Neural progenitor cell (in vitro differentiated cells): ENCODE measurements at regions not wholly inside any gene's neighbourhood (a gene's known extent, or its start where the extent isn't known, plus 50 kb on each side); places are given as distances from the start of the nearest gene placed in this dataset.

Source experiments
- DNase-seq: peaks from one replicate; pipeline ENCODE4 v3.0.0-alpha.2; 2016; ENCODE audit warnings: low spot score
- H2AFZ ChIP-seq: fragments of 200-600 bp; sonication (generic); replicated peaks from 2 replicates; pipeline ENCODE4 v1.6.1; 2016; ENCODE audit warnings: antibody characterized with exemption
- H3F3A ChIP-seq: fragments of 200-600 bp; sonication (generic); 2 replicates; pipeline ENCODE4 v1.6.1; 2016; ENCODE audit warnings: antibody characterized with exemption, low read depth
- H3K27ac ChIP-seq: fragments of 200-600 bp; sonication (generic); 2 replicates; pipeline ENCODE4 v1.5.1; 2016; ENCODE audit warnings: mild to moderate bottlenecking
- H3K27me3 ChIP-seq: fragments of 200-600 bp; sonication (generic); 2 replicates; pipeline ENCODE4 v1.6.1; 2016; ENCODE audit warnings: mild to moderate bottlenecking, moderate library complexity
- H3K36me3 ChIP-seq: fragments of 200-600 bp; sonication (generic); 2 replicates; pipeline ENCODE4 v1.5.1; 2016
- H3K4me1 ChIP-seq: fragments of 200-600 bp; sonication (generic); 2 replicates; pipeline ENCODE4 v1.6.1; 2016; ENCODE audit warnings: mixed run types
- H3K4me2 ChIP-seq: fragments of 200-600 bp; sonication (generic); 2 replicates; pipeline ENCODE4 v1.6.1; 2016
- H3K4me3 ChIP-seq: fragments of 200-600 bp; sonication (generic); 2 replicates; pipeline ENCODE4 v1.5.1; 2016
- H3K79me2 ChIP-seq: fragments of 200-600 bp; sonication (generic); 2 replicates; pipeline ENCODE4 v1.6.1; 2016; ENCODE audit warnings: low read depth
- H3K9ac ChIP-seq: fragments of 200-600 bp; sonication (generic); 2 replicates; pipeline ENCODE4 v1.6.1; 2016
- H3K9me3 ChIP-seq: fragments of 200-600 bp; sonication (generic); 2 replicates; pipeline ENCODE4 v1.5.1; 2016; ENCODE audit warnings: low read depth
- H4K20me1 ChIP-seq: fragments of 200-600 bp; sonication (generic); 2 replicates; pipeline ENCODE4 v1.6.1; 2016; ENCODE audit warnings: low read depth
- H3K27ac Mint-ChIP-seq: 3 replicates; pipeline ENCODE4 v1.8.0; 2021; ENCODE audit warnings: mixed read lengths
- H3K27me3 Mint-ChIP-seq: 2 replicates; pipeline ENCODE4 v1.8.0; 2022; ENCODE audit warnings: low read depth, mild to moderate bottlenecking, inconsistent platforms, moderate library complexity, mixed read lengths; ENCODE audit not compliant: insufficient read depth
- H3K36me3 Mint-ChIP-seq: 3 replicates; pipeline ENCODE4 v1.8.0; 2021; ENCODE audit warnings: mixed read lengths
- H3K4me1 Mint-ChIP-seq: 3 replicates; pipeline ENCODE4 v1.8.0; 2021; ENCODE audit warnings: mixed read lengths
- H3K4me3 Mint-ChIP-seq: 3 replicates; pipeline ENCODE4 v1.8.0; 2021; ENCODE audit warnings: mild to moderate bottlenecking, moderate library complexity, mixed read lengths
- H3K9me3 Mint-ChIP-seq: 3 replicates; pipeline ENCODE4 v1.8.0; 2020; ENCODE audit warnings: mixed read lengths
- CTCF ChIP-seq: fragments of 200-600 bp; sonication (generic); IDR thresholded peaks from 2 replicates; pipeline ENCODE4 v1.5.1; 2017; ENCODE audit warnings: antibody characterized with exemption, mild to moderate bottlenecking
- EZH2 ChIP-seq: fragments of 200-600 bp; sonication (generic); IDR thresholded peaks from 2 replicates; pipeline ENCODE4 v1.6.1; 2017; ENCODE audit warnings: antibody characterized with exemption, mild to moderate bottlenecking, moderate library complexity
- EZH2phosphoT487 ChIP-seq: fragments of 200-600 bp; sonication (generic); IDR thresholded peaks from 2 replicates; pipeline ENCODE4 v1.6.1; 2017; ENCODE audit warnings: antibody characterized with exemption

DNA sequence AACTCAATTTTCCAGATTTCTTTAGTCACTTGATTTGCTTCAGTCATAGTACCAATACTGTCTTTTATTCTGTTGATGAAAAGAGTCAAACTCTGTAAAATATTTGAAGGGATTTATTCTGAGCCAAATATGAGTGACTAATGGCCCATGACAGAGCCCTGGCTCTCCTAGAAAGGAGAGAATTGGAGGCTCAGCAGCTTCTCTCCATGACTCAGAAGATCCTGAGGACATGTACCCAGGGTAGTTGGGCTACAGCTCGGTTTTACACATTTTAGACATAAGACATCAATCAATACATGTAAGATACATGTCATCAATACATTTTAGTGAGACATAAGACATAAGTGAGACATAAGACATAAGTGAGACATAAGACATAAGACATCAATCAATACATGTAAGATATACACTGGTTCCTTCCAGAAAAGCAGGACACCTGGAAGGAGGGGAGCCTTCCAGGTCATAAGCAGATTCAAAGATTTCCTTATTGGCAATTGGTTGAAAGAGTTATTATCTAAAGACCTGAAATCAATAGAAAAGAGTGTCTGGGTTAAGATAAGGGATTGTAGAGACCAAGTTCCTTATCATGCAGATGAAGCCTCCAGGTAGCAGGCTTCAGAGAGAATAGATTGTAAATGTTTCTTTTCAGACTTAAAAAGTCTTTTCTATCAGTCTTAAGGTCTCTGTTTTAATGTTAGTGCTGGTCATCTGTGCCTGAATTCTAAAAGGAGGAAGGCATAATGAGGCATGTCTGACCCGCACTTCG, 179.8 kb upstream of the RFC3 start:
- TF ChIP-seq EZH2 (no peak), CTCF (no peak), EZH2phosphoT487 (no peak)
- H3K27ac ChIP-seq, result no peak overlapping the region
- H3K9me3 Mint-ChIP-seq, result no peaks in the 10 kb centered on the region
- H3K9ac ChIP-seq, result no peak overlapping the region
- no peak overlapping the region for H3K27ac Mint-ChIP-seq
- H3F3A ChIP-seq, result no peaks in the 10 kb centered on the region
- peaks cover under 1% of the 10 kb centered on the region for H3K27me3 Mint-ChIP-seq
- H4K20me1 ChIP-seq, result no peaks in the 10 kb centered on the region
- H3K4me2 ChIP-seq, result no peak overlapping the region
- H3K27me3 ChIP-seq, result no peaks in the 10 kb centered on the region
- H3K4me3 Mint-ChIP-seq, result no peak overlapping the region
- no peak overlapping the region for H2AFZ ChIP-seq
- H3K4me3 ChIP-seq, result no peak overlapping the region
- no peaks in the 10 kb centered on the region for H3K79me2 ChIP-seq
- H3K4me1 ChIP-seq, result peaks cover 5% of the 10 kb centered on the region
- no peaks in the 10 kb centered on the region for H3K9me3 ChIP-seq
- H3K4me1 Mint-ChIP-seq, result peaks cover 33% of the 10 kb centered on the region
- H3K36me3 ChIP-seq, result no peaks in the 10 kb centered on the region
- H3K36me3 Mint-ChIP-seq, result no peaks in the 10 kb centered on the region
- DNase-seq, result no peak

GRCh38 chr13:33639158-33639557, 178.8 kb upstream of the RFC3 start:
- Histone ChIP-seq H3K36me3 (no peaks in the 10 kb centered on the region), H4K20me1 (no peaks in the 10 kb centered on the region), H3K9ac (no peak overlapping the region), H3K4me1 (peaks cover 5% of the 10 kb centered on the region), H3K9me3 (no peaks in the 10 kb centered on the region), H3K4me3 (no peak overlapping the region), H3K4me2 (no peak overlapping the region), H3K79me2 (no peaks in the 10 kb centered on the region), H3K27me3 (no peaks in the 10 kb centered on the region), H3F3A (no peaks in the 10 kb centered on the region), H2AFZ (no peak overlapping the region), H3K27ac (no peak overlapping the region)
- Mint-ChIP-seq H3K9me3 (no peaks in the 10 kb centered on the region), H3K36me3 (no peaks in the 10 kb centered on the region), H3K4me3 (no peak overlapping the region), H3K4me1 (peaks cover 27% of the 10 kb centered on the region), H3K27ac (no peak overlapping the region), H3K27me3 (peaks cover 2% of the 10 kb centered on the region)
- DNase-seq, result no peak
- TF ChIP-seq CTCF (no peak), EZH2 (no peak), EZH2phosphoT487 (no peak)

DNA sequence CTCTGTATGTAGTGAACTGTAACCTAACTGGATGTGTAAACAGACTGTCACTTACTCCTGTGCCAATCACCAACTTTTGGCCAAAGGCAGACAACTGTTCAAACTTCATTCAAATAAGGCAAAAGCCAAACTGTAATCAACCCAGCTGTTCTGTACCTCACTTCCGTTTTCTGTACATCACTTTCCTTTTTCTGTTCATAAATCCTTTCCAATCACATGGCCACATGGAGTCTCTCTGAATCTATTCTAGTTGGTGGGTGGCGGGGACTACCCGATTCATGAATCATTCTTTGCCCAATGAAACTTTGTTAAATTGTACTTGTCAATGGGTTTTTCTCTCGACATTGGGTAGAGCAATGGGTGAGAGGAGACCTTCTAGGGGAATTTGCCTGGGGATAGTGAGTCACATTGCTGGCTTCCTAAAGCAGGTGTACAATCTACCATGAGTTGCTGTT, 178.3 kb upstream of the RFC3 start:
- H3K4me1 ChIP-seq, result peaks cover 5% of the 10 kb centered on the region
- DNase-seq, result no peak

DNA sequence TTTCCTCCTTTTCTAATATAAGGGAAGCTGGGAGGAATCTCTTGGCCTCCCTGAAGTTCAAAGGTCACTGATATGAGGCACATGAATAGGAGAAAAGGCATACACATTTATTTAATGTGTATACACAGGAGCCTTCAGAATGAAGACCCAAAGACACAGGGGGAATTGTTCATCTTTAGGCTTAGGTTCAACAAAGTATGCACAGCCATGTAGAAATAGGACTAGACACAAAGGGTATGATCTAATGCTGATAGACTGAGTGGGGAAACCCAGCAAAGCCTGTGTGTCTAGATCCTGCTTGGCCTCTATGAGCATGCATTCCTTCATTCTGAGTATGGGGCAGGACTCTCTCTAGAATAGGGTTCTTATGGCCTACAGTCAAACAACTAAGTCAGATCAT, 177.1 kb upstream of the RFC3 start:
- peaks cover 30% of the 10 kb centered on the region for H3K4me1 Mint-ChIP-seq
- H3K4me2 ChIP-seq, result no peak overlapping the region

More for the DNA sequence above, 178.3 kb upstream of the RFC3 start:
- Mint-ChIP-seq H3K27me3 (peaks cover 2% of the 10 kb centered on the region), H3K36me3 (no peaks in the 10 kb centered on the region), H3K4me1 (peaks cover 29% of the 10 kb centered on the region), H3K4me3 (no peak overlapping the region), H3K9me3 (no peaks in the 10 kb centered on the region), H3K27ac (no peak overlapping the region)
- no peaks in the 10 kb centered on the region for H3K79me2 ChIP-seq
- H3K4me3 ChIP-seq, result no peak overlapping the region
- no peak overlapping the region for H2AFZ ChIP-seq
- H3K9me3 ChIP-seq, result no peaks in the 10 kb centered on the region
- no peak for TF ChIP-seq EZH2phosphoT487
- no peaks in the 10 kb centered on the region for H3F3A ChIP-seq
- no peaks in the 10 kb centered on the region for H3K27me3 ChIP-seq
- no peaks in the 10 kb centered on the region for H4K20me1 ChIP-seq
- no peak overlapping the region for H3K27ac ChIP-seq
- H3K36me3 ChIP-seq, result no peaks in the 10 kb centered on the region
- H3K9ac ChIP-seq, result no peak overlapping the region
- no peak overlapping the region for H3K4me2 ChIP-seq

More for the DNA sequence above, 177.1 kb upstream of the RFC3 start:
- Histone ChIP-seq H3K79me2 (no peaks in the 10 kb centered on the region), H2AFZ (no peak overlapping the region), H3K27ac (no peak overlapping the region), H3K4me3 (no peak overlapping the region), H3K4me1 (peaks cover 5% of the 10 kb centered on the region), H3K27me3 (no peaks in the 10 kb centered on the region), H4K20me1 (no peaks in the 10 kb centered on the region), H3K9ac (no peak overlapping the region), H3F3A (no peaks in the 10 kb centered on the region), H3K9me3 (no peaks in the 10 kb centered on the region), H3K36me3 (no peaks in the 10 kb centered on the region)
- Mint-ChIP-seq H3K4me3 (no peak overlapping the region), H3K27me3 (peaks cover 2% of the 10 kb centered on the region), H3K36me3 (no peaks in the 10 kb centered on the region), H3K9me3 (no peaks in the 10 kb centered on the region), H3K27ac (no peak overlapping the region)
- TF ChIP-seq EZH2 (no peak), CTCF (no peak)
- no peak for DNase-seq
